HG03342 (cell line): ENCODE measurements at regions not wholly inside any gene's neighbourhood (a gene's known extent, or its start where the extent isn't known, plus 50 kb on each side); places are given as distances from the start of the nearest gene placed in this dataset.
A peak's percentile ranks its signal among the peaks of the same experiment; 100 is the strongest.
"Not testable (repeated sequence)": the region's sequence is repeated elsewhere in the genome, so short reads cannot be mapped to it uniquely, and the experiment has no call there.

Experiments
- ATAC-seq: cut with Tn5 transposase; IDR thresholded peaks from one replicate; pipeline ENCODE4 v1.9.1; 2021; ENCODE audit warnings: mild to moderate bottlenecking, moderate library complexity; ENCODE audit not compliant: unreplicated experiment

DNA sequence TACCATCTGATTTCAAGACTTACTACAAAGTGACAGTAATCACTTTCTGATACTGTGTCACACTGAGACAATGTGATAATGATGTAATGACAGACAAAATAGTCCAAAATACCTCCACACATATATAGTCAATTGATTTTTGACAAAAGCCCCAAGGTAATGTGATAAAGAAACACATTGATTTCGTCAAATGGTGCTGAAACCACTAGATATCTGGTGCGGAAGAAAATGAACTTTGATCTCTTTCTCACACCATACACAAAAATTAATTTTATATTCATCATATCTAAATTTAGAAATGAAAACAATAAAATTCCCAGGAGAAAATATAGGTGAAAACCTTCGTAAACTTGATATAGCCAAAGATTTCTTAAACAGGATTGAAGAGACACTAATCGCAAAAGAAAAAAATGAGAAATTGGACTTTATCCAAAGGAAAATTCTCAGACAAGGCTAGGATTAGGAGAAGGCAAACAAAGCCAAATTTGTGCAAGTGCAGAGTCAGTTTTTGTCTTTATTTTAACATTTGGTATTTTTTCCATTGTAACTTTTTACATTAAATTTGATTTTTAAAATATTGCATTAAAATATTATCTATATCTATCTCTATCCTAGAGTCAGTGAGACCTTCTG, 739.9 kb downstream of the DIAPH3 start:
- no peak for ATAC-seq

GRCh38 chr13:59424661-59425060, 739.1 kb downstream of the DIAPH3 start:
- no peak for ATAC-seq

- ATAC-seq: no peak
These were observed 738.5 kb downstream of the DIAPH3 start for GRCh38 chr13:59425211-59425741.

GRCh38 chr13:59435024-59435423, 728.7 kb downstream of the DIAPH3 start:
- ATAC-seq: no peak

DNA sequence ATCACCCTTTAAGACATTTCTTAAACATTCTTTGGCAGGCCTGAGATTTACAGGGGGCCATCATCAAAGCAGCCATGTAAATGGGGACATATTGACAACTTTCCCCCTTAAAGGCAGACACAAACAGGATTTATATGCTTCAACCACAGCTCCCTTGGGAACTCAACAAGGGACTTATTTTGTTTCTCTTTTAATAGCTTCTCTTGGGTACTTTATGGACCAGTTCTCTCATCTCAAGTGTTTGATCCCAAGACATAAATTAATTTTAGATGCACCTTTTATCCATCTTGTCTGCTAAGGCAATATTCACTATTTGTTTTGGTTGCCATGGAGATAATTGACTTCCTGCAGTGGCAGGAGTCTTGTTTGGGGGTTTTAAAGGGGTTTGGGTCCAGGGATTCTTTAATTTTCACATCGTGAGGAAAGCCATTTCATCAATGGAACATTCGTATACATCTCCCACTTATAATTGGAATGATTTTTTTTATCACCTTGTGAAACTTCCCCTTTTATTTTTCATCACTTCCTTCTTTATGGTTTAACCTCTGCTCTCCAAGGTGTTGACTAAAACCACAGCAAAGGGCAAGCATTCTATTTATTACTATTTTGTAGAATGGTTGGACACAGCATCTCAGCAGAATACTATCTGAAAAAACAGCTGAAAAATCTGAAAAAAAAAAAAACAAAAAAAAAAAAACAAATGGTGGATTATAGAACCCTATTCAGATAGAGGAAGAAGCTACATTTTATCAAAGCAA, 726.0 kb downstream of the DIAPH3 start:
- peak; percentile 75 for ATAC-seq

DNA sequence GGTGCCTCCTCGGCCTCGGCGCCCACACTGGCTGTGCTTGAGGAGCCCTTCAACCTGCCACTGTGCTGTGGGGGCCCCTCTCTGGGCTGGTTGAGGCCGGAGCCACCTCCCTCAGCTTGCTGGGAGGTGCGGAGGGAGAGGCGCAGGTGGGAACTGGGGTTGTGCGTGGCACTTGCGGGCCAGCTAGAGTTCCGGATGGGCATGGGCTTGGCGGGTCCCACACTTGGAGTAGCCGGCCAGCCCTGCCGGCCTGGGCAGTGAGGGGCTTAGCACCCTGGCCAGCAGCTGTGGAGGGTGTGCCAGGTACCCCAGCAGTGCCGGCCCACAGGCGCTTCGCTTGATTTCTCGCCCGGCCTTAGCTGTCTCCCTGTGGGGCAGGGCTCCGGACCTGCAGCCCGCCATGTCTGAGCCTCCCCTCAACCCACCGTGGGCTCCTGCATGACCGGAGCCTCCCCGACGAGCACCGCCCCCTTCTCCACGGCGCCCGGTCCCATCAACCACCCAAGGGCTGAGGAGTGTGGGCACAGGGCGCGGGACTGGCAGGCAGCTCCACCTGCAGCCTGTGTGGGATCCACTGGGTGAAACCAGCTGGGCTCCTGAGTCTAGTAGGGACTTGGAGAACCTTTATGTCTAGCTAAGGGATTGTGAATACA, 723.8 kb downstream of the DIAPH3 start:
- ATAC-seq: no peak

- not testable (repeated sequence) for ATAC-seq
These were observed 722.7 kb downstream of the DIAPH3 start for GRCh38 chr13:59441068-59441467.

- ATAC-seq: no peak
These were observed 722.0 kb downstream of the DIAPH3 start for GRCh38 chr13:59441596-59442280.

DNA sequence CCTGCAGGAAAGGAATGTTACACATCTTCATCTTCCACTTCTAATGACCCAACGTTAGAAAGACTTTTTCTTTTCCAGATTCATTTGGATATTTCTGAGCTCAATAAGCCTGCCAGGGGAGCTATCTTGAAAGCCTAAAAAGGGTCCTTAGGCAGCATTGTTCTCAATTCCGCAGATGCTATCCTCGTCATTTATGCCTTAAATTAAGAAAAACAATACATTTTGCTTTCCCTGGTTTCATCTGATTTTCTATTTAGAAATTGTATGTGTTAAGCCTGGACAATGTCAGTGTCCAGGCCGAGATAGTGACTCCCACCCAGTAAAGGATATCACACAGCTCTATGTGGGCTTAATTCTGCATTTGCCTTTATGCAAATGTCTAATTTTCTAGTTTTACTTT, 721.3 kb downstream of the DIAPH3 start:
- ATAC-seq: no peak

- ATAC-seq: no peak
These were observed 720.7 kb downstream of the DIAPH3 start for GRCh38 chr13:59442944-59443486.

DNA sequence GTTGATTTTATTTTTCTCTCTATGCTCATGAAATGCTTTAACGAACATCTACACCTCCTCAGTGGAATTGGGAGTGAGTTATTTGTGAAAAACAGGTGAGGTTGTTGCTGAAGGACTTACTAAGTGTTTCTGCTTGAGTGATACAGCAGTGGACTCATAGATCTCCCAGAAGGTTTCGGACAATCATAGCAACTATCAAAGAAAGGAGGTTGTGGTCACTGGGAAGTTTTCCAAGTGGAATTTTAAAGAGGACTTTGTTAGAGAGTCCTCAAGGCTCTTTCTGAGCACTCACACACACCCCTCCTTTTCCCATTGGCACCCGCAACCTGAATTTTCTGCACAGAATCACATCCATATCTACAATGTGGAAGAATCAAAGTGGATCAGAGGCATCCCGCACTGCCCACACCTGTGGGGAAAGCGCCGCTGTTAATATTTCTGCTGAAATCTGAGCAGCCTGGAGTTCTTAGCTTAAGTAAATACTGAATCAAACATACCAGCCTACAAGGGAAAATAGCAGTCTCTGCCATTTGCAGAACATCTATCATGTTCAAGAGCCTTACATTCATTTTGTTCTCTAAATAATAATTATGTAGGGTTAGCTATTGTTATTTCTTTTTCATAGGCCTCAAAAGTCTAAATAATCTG, 719.4 kb downstream of the DIAPH3 start:
- ATAC-seq: no peak

GRCh38 chr13:59445812-59446211, 717.9 kb downstream of the DIAPH3 start:
- ATAC-seq: no peak

GRCh38 chr13:59446391-59446790, 717.3 kb downstream of the DIAPH3 start:
- no peak for ATAC-seq

- ATAC-seq: no peak
These were observed 716.7 kb downstream of the DIAPH3 start for GRCh38 chr13:59447031-59447430.

- ATAC-seq: no peak
These were observed 715.7 kb downstream of the DIAPH3 start for GRCh38 chr13:59447846-59448620.

GRCh38 chr13:59449750-59450149, 714.0 kb downstream of the DIAPH3 start:
- no peak for ATAC-seq

DNA sequence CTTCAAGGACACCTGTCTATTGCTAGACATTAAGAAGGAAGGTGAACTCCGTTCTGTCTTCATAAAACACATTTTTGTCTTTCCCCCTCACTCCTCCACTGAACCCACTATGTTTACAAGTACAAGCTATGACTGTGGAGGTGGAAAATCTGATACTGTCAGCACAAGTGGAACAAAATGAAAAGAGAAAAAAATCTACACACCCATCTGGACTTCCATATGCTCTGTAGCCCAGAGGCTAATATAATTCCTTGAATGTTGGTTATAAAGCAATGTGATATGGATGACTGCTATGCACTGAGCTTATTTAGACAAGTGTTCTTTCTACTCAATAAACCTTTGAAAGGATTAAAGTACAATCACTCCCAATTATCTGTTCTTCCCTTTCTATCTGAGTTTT, 713.5 kb downstream of the DIAPH3 start:
- no peak for ATAC-seq

DNA sequence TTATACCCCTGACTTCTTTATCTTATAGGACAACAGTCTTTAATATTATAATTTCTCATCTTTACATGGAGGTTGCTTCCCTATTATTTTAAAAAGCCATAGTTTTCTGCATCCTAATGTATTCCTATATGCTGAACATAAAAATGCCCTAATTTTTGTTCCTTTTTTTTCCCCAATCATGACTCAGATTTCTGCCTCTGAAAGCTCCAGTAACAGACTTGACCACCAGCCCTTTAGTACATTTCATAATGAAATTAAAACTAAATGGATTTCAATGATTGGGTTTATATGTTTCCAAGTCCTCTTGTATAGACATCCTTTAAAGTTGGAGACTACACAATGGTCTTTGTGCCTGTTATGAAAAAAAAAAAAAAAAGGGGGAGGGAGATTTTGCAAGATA, 712.5 kb downstream of the DIAPH3 start:
- no peak for ATAC-seq

GRCh38 chr13:59452189-59452890, 711.4 kb downstream of the DIAPH3 start:
- ATAC-seq: no peak
